ENCODE measurements at regions not wholly inside any gene's neighbourhood (a gene's known extent, or its start where the extent isn't known, plus 50 kb on each side); places are given as distances from the start of the nearest gene placed in this dataset.
"Not testable (repeated sequence)": the region's sequence is repeated elsewhere in the genome, so short reads cannot be mapped to it uniquely, and the experiment has no call there.

- TF ChIP-seq PATZ1 (CRISPR knock-in tag; IDR thresholded peaks at IDR 0.05; ENCODE audit: borderline replicate concordance); OSR1 (CRISPR knock-in tag; IDR thresholded peaks at IDR 0.05); TOX (CRISPR knock-in tag; IDR thresholded peaks at IDR 0.05; ENCODE audit: borderline replicate concordance); POU6F1 (CRISPR knock-in tag; IDR thresholded peaks at IDR 0.05; ENCODE audit: borderline replicate concordance, low read depth); GLIS3 (CRISPR knock-in tag; IDR thresholded peaks at IDR 0.05); ZFP30 (CRISPR knock-in tag; IDR thresholded peaks at IDR 0.05): not testable (repeated sequence)
These were observed 87.3 kb downstream of the POTEH start for GRCh38 chr22:15777150-15777549.
